H9 (cell line): ENCODE measurements at regions not wholly inside any gene's neighbourhood (a gene's known extent, or its start where the extent isn't known, plus 50 kb on each side); places are given as distances from the start of the nearest gene placed in this dataset.

Source experiments
- DNase-seq: peaks from one replicate; pipeline ENCODE4 v3.0.0-alpha.2; 2017
- H2AFZ ChIP-seq: one replicate; pipeline ENCODE4 v1.6.1; 2013; ENCODE audit warnings: mild to moderate bottlenecking, low read length, control low read depth, moderate library complexity
- H2AK5ac ChIP-seq: 2 replicates; pipeline ENCODE4 v1.6.1; 2013; ENCODE audit warnings: low read length, control low read depth, mixed read lengths; ENCODE audit not compliant: insufficient read length
- H2BK120ac ChIP-seq: one replicate; pipeline ENCODE4 v1.6.1; 2013; ENCODE audit warnings: low read depth, mild to moderate bottlenecking, low read length, control low read depth, inconsistent platforms; ENCODE audit not compliant: poor library complexity, severe bottlenecking
- H2BK12ac ChIP-seq: 2 replicates; pipeline ENCODE4 v1.6.1; 2013; ENCODE audit warnings: low read length, control low read depth, mixed read lengths, low read depth; ENCODE audit not compliant: insufficient read length
- H2BK15ac ChIP-seq: 2 replicates; pipeline ENCODE4 v1.6.1; 2013; ENCODE audit warnings: low read depth, low read length, control low read depth
- H2BK20ac ChIP-seq: one replicate; pipeline ENCODE4 v1.6.1; 2013; ENCODE audit warnings: low read depth, mild to moderate bottlenecking, low read length, control low read depth, inconsistent platforms; ENCODE audit not compliant: poor library complexity, severe bottlenecking
- H2BK5ac ChIP-seq: 2 replicates; pipeline ENCODE4 v1.6.1; 2013; ENCODE audit warnings: low read length, control low read depth, mixed read lengths; ENCODE audit not compliant: insufficient read length
- H3K14ac ChIP-seq: 2 replicates; pipeline ENCODE4 v1.6.1; 2013; ENCODE audit warnings: low read length, control low read depth; ENCODE audit not compliant: insufficient read depth
- H3K18ac ChIP-seq: 2 replicates; pipeline ENCODE4 v1.6.1; 2013; ENCODE audit warnings: low read depth, mild to moderate bottlenecking, mixed read lengths, low read length, control low read depth; ENCODE audit not compliant: insufficient read length
- H3K23ac ChIP-seq: 2 replicates; pipeline ENCODE4 v1.6.1; 2013; ENCODE audit warnings: low read length, control low read depth, mixed read lengths, low read depth; ENCODE audit not compliant: insufficient read length
- H3K23me2 ChIP-seq: 2 replicates; pipeline ENCODE4 v1.6.1; 2013; ENCODE audit warnings: low read depth, mild to moderate bottlenecking, mixed read lengths, low read length, control low read depth; ENCODE audit not compliant: insufficient read length, poor library complexity, severe bottlenecking
- H3K27ac ChIP-seq: 2 replicates; pipeline ENCODE4 v1.5.1; 2013; ENCODE audit warnings: low read length, control low read depth, mixed read lengths, low read depth; ENCODE audit not compliant: insufficient read length
- H3K27me3 ChIP-seq: 2 replicates; pipeline ENCODE4 v1.6.1; 2013; ENCODE audit warnings: low read length, control low read depth, inconsistent platforms; ENCODE audit not compliant: insufficient read depth
- H3K4ac ChIP-seq: 2 replicates; pipeline ENCODE4 v1.6.1; 2013; ENCODE audit warnings: low read depth, mild to moderate bottlenecking, control low read depth, inconsistent platforms, low read length, moderate library complexity
- H3K4me1 ChIP-seq: 2 replicates; pipeline ENCODE4 v1.6.1; 2013; ENCODE audit warnings: low read length, control low read depth, inconsistent platforms; ENCODE audit not compliant: insufficient read depth
- H3K4me2 ChIP-seq: 2 replicates; pipeline ENCODE4 v1.6.1; 2013; ENCODE audit warnings: low read length, control low read depth, mixed read lengths; ENCODE audit not compliant: insufficient read length, insufficient read depth
- H3K56ac ChIP-seq: 2 replicates; pipeline ENCODE4 v1.6.1; 2013; ENCODE audit warnings: low read depth, mild to moderate bottlenecking, mixed read lengths, low read length, control low read depth; ENCODE audit not compliant: insufficient read length
- H3K79me1 ChIP-seq: 2 replicates; pipeline ENCODE4 v1.6.1; 2013; ENCODE audit warnings: low read depth, mild to moderate bottlenecking, moderate library complexity, low read length, control low read depth, inconsistent platforms; ENCODE audit not compliant: insufficient read depth, poor library complexity, severe bottlenecking
- H3K79me2 ChIP-seq: 2 replicates; pipeline ENCODE4 v1.6.1; 2013; ENCODE audit warnings: low read length, control low read depth, inconsistent platforms; ENCODE audit not compliant: insufficient read depth
- H3K9ac ChIP-seq: 2 replicates; pipeline ENCODE4 v1.6.1; 2013; ENCODE audit warnings: low read length, control low read depth, mixed read lengths; ENCODE audit not compliant: insufficient read length; ENCODE audit errors: extremely low read depth
- H3K9me3 ChIP-seq: one replicate; pipeline ENCODE4 v1.6.1; 2013; ENCODE audit warnings: low read depth, low read length, inconsistent platforms; ENCODE audit not compliant: control insufficient read depth
- H3T11ph ChIP-seq: one replicate; pipeline ENCODE4 v1.6.1; 2013; ENCODE audit warnings: mild to moderate bottlenecking, low read length, control low read depth, inconsistent platforms
- H4K20me1 ChIP-seq: one replicate; pipeline ENCODE4 v1.6.1; 2013; ENCODE audit not compliant: control insufficient read depth, insufficient read length, insufficient read depth
- H4K5ac ChIP-seq: 2 replicates; pipeline ENCODE4 v1.6.1; 2013; ENCODE audit warnings: low read depth, mild to moderate bottlenecking, mixed read lengths, low read length, control low read depth; ENCODE audit not compliant: insufficient read length
- H4K8ac ChIP-seq: replicated peaks from 2 replicates; pipeline ENCODE4 v1.6.1; 2013; ENCODE audit warnings: low read length, control low read depth, mixed read lengths, low read depth; ENCODE audit not compliant: insufficient read length
- H4K91ac ChIP-seq: 2 replicates; pipeline ENCODE4 v1.6.1; 2013; ENCODE audit warnings: low read depth, mild to moderate bottlenecking, moderate library complexity, mixed read lengths, low read length, control low read depth; ENCODE audit not compliant: insufficient read length
- H3K27ac Mint-ChIP-seq, 3 experiments: 2 replicates in 2 of 3; 3 replicates in 1 of 3; pipeline ENCODE4 v1.8.0; 2020 to 2021; ENCODE audit warnings: mixed read lengths in 3 of 3, mild to moderate bottlenecking in 1 of 3, moderate library complexity in 1 of 3
- H3K27me3 Mint-ChIP-seq: 2 replicates; pipeline ENCODE4 v1.8.0; 2021; ENCODE audit warnings: low read depth, mild to moderate bottlenecking, moderate library complexity, mixed read lengths
- H3K36me3 Mint-ChIP-seq, 3 experiments: 2 replicates in 2 of 3; 3 replicates in 1 of 3; pipeline ENCODE4 v1.8.0; 2020 to 2021; ENCODE audit warnings: low read depth in 3 of 3, mixed read lengths in 3 of 3; ENCODE audit not compliant: insufficient read depth in 1 of 3
- H3K4me1 Mint-ChIP-seq, 2 experiments: 2 replicates each; pipeline ENCODE4 v1.8.0; 2020; ENCODE audit warnings: mixed read lengths in 2 of 2
- H3K4me3 Mint-ChIP-seq, 2 experiments: 2 replicates in 1 of 2; 3 replicates in 1 of 2; pipeline ENCODE4 v1.8.0; 2020 to 2021; ENCODE audit warnings: mild to moderate bottlenecking in 2 of 2, mixed read lengths in 2 of 2, moderate library complexity in 1 of 2
- H3K9me3 Mint-ChIP-seq, 2 experiments: 2 replicates in 1 of 2; 3 replicates in 1 of 2; pipeline ENCODE4 v1.8.0; 2020; ENCODE audit warnings: mild to moderate bottlenecking in 2 of 2, mixed read lengths in 2 of 2, moderate library complexity in 1 of 2
- WGBS: extraction: QIAGEN DNeasy Blood & Tissue Kit; methylation state at CpG from one replicate; pipeline ENCODE4 v1.1.7; 2013; ENCODE audit warnings: missing lambda C conversion rate, low lambda C conversion rate, mixed read lengths; ENCODE audit not compliant: insufficient read length; ENCODE audit errors: extremely low coverage; 5-methylcytosine and 5-hydroxymethylcytosine counted together
- TF ChIP-seq, protein P1 (sequence below): fragments of 200-600 bp; sonication (generic); conservative IDR thresholded peaks from 3 replicates; pipeline ENCODE4 v1.8.0; 2021; ENCODE audit warnings: antibody characterized with exemption, mild to moderate bottlenecking

DNA sequence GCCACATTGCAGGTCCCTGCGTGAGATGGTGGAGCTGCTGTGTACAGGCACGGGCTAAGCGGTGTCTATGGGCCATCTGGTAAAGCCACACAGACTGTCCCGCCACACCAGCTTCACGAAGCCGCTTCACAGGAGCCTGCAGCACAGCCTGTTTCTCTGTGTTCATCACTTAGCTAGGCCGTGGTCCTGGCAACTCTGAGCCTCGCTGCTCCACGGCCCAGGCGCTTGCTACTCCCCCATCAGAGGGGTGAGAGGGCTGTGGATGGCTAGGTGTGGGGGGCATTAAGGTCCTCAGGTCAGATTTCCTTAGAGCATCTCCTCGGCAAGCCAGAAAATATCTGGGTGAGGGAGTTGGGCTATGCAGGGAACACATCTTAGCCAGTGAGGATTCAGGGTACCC lies 225.7 kb downstream of the GLI2 start:
- no peak overlapping the region for H3K27ac Mint-ChIP-seq
- Histone ChIP-seq H3K4me2 (no peak overlapping the region), H4K5ac (no peak overlapping the region), H2AK5ac (no peak overlapping the region), H3K79me2 (no peaks in the 10 kb centered on the region), H3K18ac (no peak overlapping the region), H3K9me3 (no peaks in the 10 kb centered on the region), H3K4me1 (no peaks in the 10 kb centered on the region), H3K79me1 (no peaks in the 10 kb centered on the region), H3K27me3 (no peaks in the 10 kb centered on the region), H4K8ac (no peak overlapping the region), H3T11ph (no peak overlapping the region), H3K4ac (no peak overlapping the region), H3K14ac (no peak overlapping the region), H2BK12ac (no peak overlapping the region), H3K27ac (no peak overlapping the region), H3K9ac (no peak overlapping the region), H2BK5ac (no peak overlapping the region), H4K91ac (no peak overlapping the region), H2AFZ (no peak overlapping the region), H2BK15ac (no peak overlapping the region), H3K23ac (no peak overlapping the region), H3K23me2 (no peaks in the 10 kb centered on the region), H2BK120ac (no peak overlapping the region), H4K20me1 (no peaks in the 10 kb centered on the region), H2BK20ac (no peak overlapping the region), H3K56ac (no peak overlapping the region)
- peaks cover 5 to 29% (median 20%) of the 10 kb centered on the region in 3 experiments; a peak in 6 of 7 replicates for H3K36me3 Mint-ChIP-seq
- no CpG with 5 or more reads among the region's 11 CpGs for WGBS
- H3K4me3 Mint-ChIP-seq, result no peak overlapping the region
- no peaks in the 10 kb centered on the region for H3K27me3 Mint-ChIP-seq
- DNase-seq, result no peak
- no peaks in the 10 kb centered on the region for H3K9me3 Mint-ChIP-seq
- TF ChIP-seq, protein P1, sequence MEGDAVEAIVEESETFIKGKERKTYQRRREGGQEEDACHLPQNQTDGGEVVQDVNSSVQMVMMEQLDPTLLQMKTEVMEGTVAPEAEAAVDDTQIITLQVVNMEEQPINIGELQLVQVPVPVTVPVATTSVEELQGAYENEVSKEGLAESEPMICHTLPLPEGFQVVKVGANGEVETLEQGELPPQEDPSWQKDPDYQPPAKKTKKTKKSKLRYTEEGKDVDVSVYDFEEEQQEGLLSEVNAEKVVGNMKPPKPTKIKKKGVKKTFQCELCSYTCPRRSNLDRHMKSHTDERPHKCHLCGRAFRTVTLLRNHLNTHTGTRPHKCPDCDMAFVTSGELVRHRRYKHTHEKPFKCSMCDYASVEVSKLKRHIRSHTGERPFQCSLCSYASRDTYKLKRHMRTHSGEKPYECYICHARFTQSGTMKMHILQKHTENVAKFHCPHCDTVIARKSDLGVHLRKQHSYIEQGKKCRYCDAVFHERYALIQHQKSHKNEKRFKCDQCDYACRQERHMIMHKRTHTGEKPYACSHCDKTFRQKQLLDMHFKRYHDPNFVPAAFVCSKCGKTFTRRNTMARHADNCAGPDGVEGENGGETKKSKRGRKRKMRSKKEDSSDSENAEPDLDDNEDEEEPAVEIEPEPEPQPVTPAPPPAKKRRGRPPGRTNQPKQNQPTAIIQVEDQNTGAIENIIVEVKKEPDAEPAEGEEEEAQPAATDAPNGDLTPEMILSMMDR, result no peak
- peaks cover 0 to 6% of the 10 kb centered on the region in 2 experiments; a peak in 2 of 4 replicates for H3K4me1 Mint-ChIP-seq
